Vagina (tissue), 2 donors: ENCODE measurements at regions not wholly inside any gene's neighbourhood (a gene's known extent, or its start where the extent isn't known, plus 50 kb on each side); places are given as distances from the start of the nearest gene placed in this dataset.

ENCODE experiments used
- POLR2A ChIP-seq, 2 donors: fragments of 450-650 bp; IDR thresholded peaks; one replicate each; pipeline ENCODE4 v1.6.1; 2017; ENCODE audit warnings: antibody characterized with exemption in 2 of 2, mild to moderate bottlenecking in 2 of 2, moderate library complexity in 2 of 2
- TF ChIP-seq, protein P1 (sequence below), 3 experiments: fragments of 450-650 bp in 2 of 3; fragments of 200-600 bp in 1 of 3; sonication (generic) in 1 of 3; IDR thresholded peaks; one replicate each; pipeline ENCODE4 v1.5.1; 2017 to 2019; ENCODE audit warnings: antibody characterized with exemption in 3 of 3, mild to moderate bottlenecking in 2 of 3, moderate library complexity in 2 of 3

DNA sequence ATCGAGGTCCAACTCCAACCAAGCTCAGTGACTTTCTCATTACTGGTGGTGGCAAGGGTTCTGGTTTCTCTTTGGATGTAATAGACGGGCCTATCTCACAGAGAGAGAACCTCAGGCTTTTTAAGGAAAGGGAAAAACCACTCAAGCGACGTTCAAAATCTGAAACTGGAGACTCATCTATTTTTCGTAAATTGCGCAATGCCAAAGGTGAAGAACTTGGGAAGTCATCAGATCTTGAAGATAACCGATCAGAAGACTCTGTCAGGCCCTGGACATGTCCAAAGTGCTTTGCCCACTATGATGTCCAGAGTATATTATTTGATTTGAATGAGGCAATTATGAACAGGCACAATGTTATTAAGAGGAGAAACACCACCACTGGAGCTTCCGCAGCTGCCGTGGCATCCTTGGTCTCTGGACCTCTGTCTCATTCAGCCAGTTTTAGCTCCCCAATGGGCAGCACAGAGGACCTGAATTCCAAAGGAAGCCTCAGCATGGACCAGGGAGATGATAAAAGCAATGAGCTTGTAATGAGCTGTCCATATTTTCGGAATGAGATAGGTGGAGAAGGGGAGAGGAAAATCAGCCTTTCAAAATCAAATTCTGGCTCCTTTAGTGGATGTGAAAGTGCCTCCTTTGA is 343.5 kb upstream of the RGS6 start:
- TF ChIP-seq, protein P1, sequence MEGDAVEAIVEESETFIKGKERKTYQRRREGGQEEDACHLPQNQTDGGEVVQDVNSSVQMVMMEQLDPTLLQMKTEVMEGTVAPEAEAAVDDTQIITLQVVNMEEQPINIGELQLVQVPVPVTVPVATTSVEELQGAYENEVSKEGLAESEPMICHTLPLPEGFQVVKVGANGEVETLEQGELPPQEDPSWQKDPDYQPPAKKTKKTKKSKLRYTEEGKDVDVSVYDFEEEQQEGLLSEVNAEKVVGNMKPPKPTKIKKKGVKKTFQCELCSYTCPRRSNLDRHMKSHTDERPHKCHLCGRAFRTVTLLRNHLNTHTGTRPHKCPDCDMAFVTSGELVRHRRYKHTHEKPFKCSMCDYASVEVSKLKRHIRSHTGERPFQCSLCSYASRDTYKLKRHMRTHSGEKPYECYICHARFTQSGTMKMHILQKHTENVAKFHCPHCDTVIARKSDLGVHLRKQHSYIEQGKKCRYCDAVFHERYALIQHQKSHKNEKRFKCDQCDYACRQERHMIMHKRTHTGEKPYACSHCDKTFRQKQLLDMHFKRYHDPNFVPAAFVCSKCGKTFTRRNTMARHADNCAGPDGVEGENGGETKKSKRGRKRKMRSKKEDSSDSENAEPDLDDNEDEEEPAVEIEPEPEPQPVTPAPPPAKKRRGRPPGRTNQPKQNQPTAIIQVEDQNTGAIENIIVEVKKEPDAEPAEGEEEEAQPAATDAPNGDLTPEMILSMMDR (IDR thresholded peaks at IDR 0.05), result no peak
- no peak for TF ChIP-seq POLR2A (IDR thresholded peaks at IDR 0.05)
